H1 (cell line): ENCODE measurements at regions not wholly inside any gene's neighbourhood (a gene's known extent, or its start where the extent isn't known, plus 50 kb on each side); places are given as distances from the start of the nearest gene placed in this dataset.

ENCODE experiments used
- CTCF ChIA-PET: fragments of 300-600 bp; sonication (Branson Sonifier 250); formaldehyde crosslinking; loops from one replicate; lab custom pipeline; 2021; ENCODE audit not compliant: partially characterized antibody; lab: Charles Lee
- POLR2A ChIA-PET: fragments of 300-600 bp; sonication (Branson Sonifier 250); formaldehyde crosslinking; loops from one replicate; lab custom pipeline; 2021; ENCODE audit warnings: inconsistent platforms; ENCODE audit not compliant: partially characterized antibody; lab: Charles Lee
- DNase-seq, 2 experiments: peaks; one replicate each; pipeline versions ENCODE4 v3.0.0 to v3.0.0-alpha.2; 2010 to 2022; ENCODE audit warnings: low spot score in 2 of 2, low read depth in 1 of 2, mixed read lengths in 1 of 2
- FAIRE-seq: peaks from 2 replicates; lab custom pipeline; 2011; peaks lifted over from hg19 to GRCh38; lab: Jason Lieb, UNC
- H2AFZ ChIP-seq: 2 replicates; pipeline ENCODE4 v1.8.1; 2012; ENCODE audit warnings: low read length, inconsistent platforms
- H2AK5ac ChIP-seq: 2 replicates; pipeline ENCODE4 v1.6.1; 2013; ENCODE audit warnings: low read depth, low read length
- H2BK120ac ChIP-seq: replicated peaks from 2 replicates; pipeline ENCODE3; 2013; ENCODE audit warnings: low read depth, low read length, inconsistent platforms
- H2BK12ac ChIP-seq: 2 replicates; pipeline ENCODE4 v1.6.1; 2013; ENCODE audit warnings: low read depth, low read length
- H2BK15ac ChIP-seq: 2 replicates; pipeline ENCODE4 v1.6.1; 2013; ENCODE audit warnings: low read length
- H2BK20ac ChIP-seq: 2 replicates; pipeline ENCODE4 v1.6.1; 2013; ENCODE audit warnings: low read length
- H2BK5ac ChIP-seq: 2 replicates; pipeline ENCODE4 v1.6.1; 2013; ENCODE audit warnings: low read depth, low read length
- H3K14ac ChIP-seq: 2 replicates; pipeline ENCODE4 v1.6.1; 2013; ENCODE audit warnings: inconsistent platforms; ENCODE audit not compliant: insufficient read length
- H3K18ac ChIP-seq: 2 replicates; pipeline ENCODE4 v1.6.1; 2013; ENCODE audit warnings: low read length; ENCODE audit errors: extremely low read depth
- H3K23ac ChIP-seq: 2 replicates; pipeline ENCODE4 v1.6.1; 2013; ENCODE audit warnings: inconsistent platforms; ENCODE audit not compliant: insufficient read length
- H3K23me2 ChIP-seq: 2 replicates; pipeline ENCODE4 v1.6.1; 2013; ENCODE audit warnings: low read depth, low read length
- H3K27ac ChIP-seq: 2 replicates; pipeline ENCODE4 v1.6.1; 2011; ENCODE audit warnings: low read depth, low read length, inconsistent platforms
- H3K27me3 ChIP-seq, 4 experiments: replicated peaks in 1 of 4; 1 replicate in 1 of 4; 2 replicates in 3 of 4; pipeline versions ENCODE4 v1.6.1 to v1.8.1; 2011 to 2013; ENCODE audit warnings: low read length in 3 of 4, mild to moderate bottlenecking in 3 of 4, inconsistent platforms in 2 of 4, mixed read lengths in 2 of 4, moderate library complexity in 1 of 4; ENCODE audit not compliant: control insufficient read depth in 3 of 4, insufficient read depth in 3 of 4; ENCODE audit errors: extremely low read depth in 1 of 4
- H3K36me3 ChIP-seq, 4 experiments: 2 replicates each; pipeline versions ENCODE4 v1.6.1 to v1.8.1; 2011 to 2013; ENCODE audit warnings: mild to moderate bottlenecking in 4 of 4, low read length in 3 of 4, moderate library complexity in 2 of 4, control low read depth in 1 of 4, inconsistent platforms in 1 of 4; ENCODE audit not compliant: insufficient read depth in 4 of 4, control insufficient read depth in 2 of 4
- H3K4ac ChIP-seq: replicated peaks from 2 replicates; pipeline ENCODE3; 2013; ENCODE audit warnings: low read length, low read depth, mixed read lengths, inconsistent platforms; ENCODE audit not compliant: insufficient read length
- H3K4me1 ChIP-seq, 4 experiments: replicated peaks in 1 of 4; 1 replicate in 1 of 4; 2 replicates in 3 of 4; pipeline versions ENCODE4 v1.6.1 to v1.8.1; 2011 to 2013; ENCODE audit warnings: low read length in 3 of 4, inconsistent platforms in 2 of 4, mixed read lengths in 1 of 4; ENCODE audit not compliant: insufficient read depth in 4 of 4, control insufficient read depth in 3 of 4
- H3K4me2 ChIP-seq, 2 experiments: 2 replicates each; pipeline versions ENCODE4 v1.6.1 to v1.8.1; 2011 to 2013; ENCODE audit warnings: low read depth in 2 of 2, low read length in 2 of 2, control low read depth in 1 of 2, inconsistent platforms in 1 of 2, mild to moderate bottlenecking in 1 of 2; ENCODE audit not compliant: insufficient read depth in 1 of 2
- H3K4me3 ChIP-seq, 4 experiments: fragments of 200-600, 300-600 bp in 1 of 4; sonication (generic), shearing (Covaris generic), sonication (Bioruptor Twin) in 1 of 4; 2 replicates each; pipeline versions ENCODE4 v1.5.1 to v1.8.1; 2011 to 2016; ENCODE audit warnings: low read length in 4 of 4, low read depth in 3 of 4, control low read depth in 2 of 4, inconsistent platforms in 2 of 4, mild to moderate bottlenecking in 2 of 4, mixed read lengths in 1 of 4, moderate library complexity in 1 of 4; ENCODE audit not compliant: insufficient read depth in 2 of 4; ENCODE audit errors: extremely low read depth in 1 of 4
- H3K56ac ChIP-seq: replicated peaks from 2 replicates; pipeline ENCODE3; 2013; ENCODE audit warnings: low read depth, mild to moderate bottlenecking, mixed read lengths, low read length, inconsistent platforms; ENCODE audit not compliant: insufficient read length
- H3K79me1 ChIP-seq: 2 replicates; pipeline ENCODE4 v1.6.1; 2013; ENCODE audit warnings: low read depth, low read length, control low read depth
- H3K79me2 ChIP-seq, 2 experiments: 2 replicates each; pipeline versions ENCODE4 v1.6.1 to v1.8.1; 2012 to 2013; ENCODE audit warnings: low read length in 2 of 2, mild to moderate bottlenecking in 2 of 2, inconsistent platforms in 1 of 2; ENCODE audit not compliant: insufficient read depth in 2 of 2, control insufficient read depth in 1 of 2
- H3K9ac ChIP-seq, 4 experiments: replicated peaks in 1 of 4; 1 replicate in 1 of 4; 2 replicates in 3 of 4; pipeline versions ENCODE4 v1.6.1 to v1.8.1; 2011 to 2013; ENCODE audit warnings: low read depth in 3 of 4, low read length in 3 of 4, control low read depth in 2 of 4, mild to moderate bottlenecking in 2 of 4, moderate library complexity in 2 of 4, inconsistent platforms in 1 of 4; ENCODE audit errors: extremely low read depth in 1 of 4
- H3K9me3 ChIP-seq, 2 experiments: 2 replicates each; pipeline versions ENCODE4 v1.6.1 to v1.8.1; 2012 to 2013; ENCODE audit warnings: mild to moderate bottlenecking in 2 of 2, moderate library complexity in 2 of 2, control low read depth in 1 of 2, inconsistent platforms in 1 of 2, low read depth in 1 of 2, low read length in 1 of 2, mixed read lengths in 1 of 2; ENCODE audit not compliant: insufficient read depth in 2 of 2
- H4K20me1 ChIP-seq, 2 experiments: replicated peaks in 1 of 2; 2 replicates each; pipeline versions ENCODE3 to v1.8.1; 2011 to 2013; ENCODE audit warnings: inconsistent platforms in 2 of 2, low read length in 2 of 2, mild to moderate bottlenecking in 1 of 2; ENCODE audit not compliant: insufficient read depth in 2 of 2, control insufficient read depth in 1 of 2
- H4K5ac ChIP-seq: 2 replicates; pipeline ENCODE4 v1.6.1; 2013; ENCODE audit warnings: low read length, low read depth, mixed read lengths, inconsistent platforms; ENCODE audit not compliant: insufficient read length
- H4K8ac ChIP-seq: 2 replicates; pipeline ENCODE4 v1.8.0; 2013; ENCODE audit warnings: mild to moderate bottlenecking, moderate library complexity, low read length, inconsistent platforms; ENCODE audit not compliant: insufficient read depth; ENCODE audit errors: extremely low read depth
- H4K91ac ChIP-seq: replicated peaks from 2 replicates; pipeline ENCODE3; 2013; ENCODE audit warnings: low read length, mixed read lengths, inconsistent platforms; ENCODE audit not compliant: insufficient read length
- BCL11A ChIP-seq, 2 experiments: IDR thresholded peaks; one replicate each; pipeline ENCODE4 v1.6.1; 2011; ENCODE audit warnings: low read depth in 2 of 2, low read length in 2 of 2, mild to moderate bottlenecking in 2 of 2
- CBX8 ChIP-seq: fragments of 300-800, 300-1000 bp; sonication (generic); IDR thresholded peaks from 2 replicates; pipeline ENCODE4 v1.7.1; 2016; ENCODE audit warnings: low read depth, low read length, borderline replicate concordance
- KDM1A ChIP-seq: fragments of 200-600, 300-600 bp; sonication (generic); IDR thresholded peaks from 2 replicates; pipeline ENCODE4 v1.7.1; 2016; ENCODE audit warnings: mild to moderate bottlenecking, low read length, borderline replicate concordance
- POU5F1 ChIP-seq: IDR thresholded peaks from 2 replicates; pipeline ENCODE4 v1.6.1; 2011; ENCODE audit warnings: low read depth, mild to moderate bottlenecking, low read length, moderate library complexity
- SIN3A ChIP-seq, 2 experiments: IDR thresholded peaks in 1 of 2; conservative IDR thresholded peaks in 1 of 2; 2 replicates each; pipeline ENCODE4 v1.6.1; 2011 to 2012; ENCODE audit warnings: low read length in 2 of 2, improper control_type of control experiment in 1 of 2, low read depth in 1 of 2, mild to moderate bottlenecking in 1 of 2
- SIRT6 ChIP-seq: IDR thresholded peaks from one replicate; pipeline ENCODE4 v1.7.1; 2012; ENCODE audit warnings: low read length, inconsistent platforms
- SP2 ChIP-seq: IDR thresholded peaks from 2 replicates; pipeline ENCODE4 v1.6.1; 2012; ENCODE audit warnings: mild to moderate bottlenecking, low read length, inconsistent platforms
- TAF1 ChIP-seq: IDR thresholded peaks from 2 replicates; pipeline ENCODE4 v1.6.1; 2011; ENCODE audit warnings: mild to moderate bottlenecking, low read depth, low read length
- TAF7 ChIP-seq: optimal IDR thresholded peaks from 2 replicates; pipeline ENCODE3; 2011; ENCODE audit warnings: low read depth, mild to moderate bottlenecking, inconsistent platforms, low read length, moderate library complexity, borderline replicate concordance
- TEAD4 ChIP-seq: IDR thresholded peaks from 2 replicates; pipeline ENCODE4 v1.6.1; 2012; ENCODE audit warnings: low read depth, low read length, inconsistent platforms, mixed read lengths
- YY1 ChIP-seq: IDR thresholded peaks from 2 replicates; pipeline ENCODE4 v1.6.1; 2011; ENCODE audit warnings: low read depth, mild to moderate bottlenecking, low read length
- WGBS, 2 experiments: shearing (Covaris generic) in 1 of 2; methylation state at CpG; one replicate each; pipeline versions ENCODE4 v1.1.6 to v1.1.7; 2013 to 2015; ENCODE audit warnings: low lambda C conversion rate in 2 of 2, mixed read lengths in 2 of 2, inconsistent platforms in 1 of 2, low coverage in 1 of 2, missing lambda C conversion rate in 1 of 2; ENCODE audit not compliant: insufficient replicate concordance in 2 of 2, insufficient coverage in 1 of 2, insufficient read length in 1 of 2; ENCODE audit errors: extremely low coverage in 1 of 2, missing lambda C conversion rate in 1 of 2; 5-methylcytosine and 5-hydroxymethylcytosine counted together

DNA sequence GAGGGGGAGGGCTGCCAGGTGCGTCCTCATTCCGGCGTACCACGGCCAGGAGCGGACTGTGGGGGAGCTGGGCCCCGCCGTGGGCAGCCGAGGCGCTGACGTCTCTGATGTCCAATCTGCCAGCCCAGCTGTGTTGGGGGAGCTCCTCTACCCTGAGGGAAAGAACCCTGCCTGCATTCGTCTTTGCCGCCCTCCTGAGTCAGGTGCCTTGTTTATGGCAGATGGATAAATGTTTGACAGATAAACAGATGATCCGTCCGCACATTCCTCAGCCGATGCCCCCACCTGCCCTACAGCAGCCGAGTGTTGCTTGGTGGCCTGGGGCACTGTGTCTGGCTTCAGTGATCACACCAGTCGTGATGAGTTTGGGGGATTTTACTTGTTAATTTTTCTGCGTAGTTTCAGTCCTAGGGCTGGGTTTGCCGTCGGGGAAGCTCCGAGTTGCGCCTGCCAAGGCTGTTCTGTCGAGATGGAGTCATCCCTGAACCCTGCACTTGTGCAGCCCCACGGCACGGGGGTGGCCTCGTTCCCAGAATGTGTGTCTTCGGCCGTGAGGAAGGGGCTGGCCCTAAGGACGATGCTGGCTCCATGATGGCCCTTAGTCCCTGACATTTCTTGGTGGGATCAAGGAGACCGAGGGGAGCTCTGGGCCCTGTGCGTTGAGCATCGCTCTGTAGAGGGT is 1083.9 kb downstream of the BRD1 start:
- no peak overlapping the region for H4K5ac ChIP-seq
- peak in 1 of 2 experiments; percentile 37 for DNase-seq
- H2AK5ac ChIP-seq, result no peak overlapping the region
- H3K56ac ChIP-seq, result no peak overlapping the region
- H3K36me3 ChIP-seq, result no peaks in the 10 kb centered on the region
- H3K23me2 ChIP-seq, result no peaks in the 10 kb centered on the region
- H3K4me1 ChIP-seq, result no peaks in the 10 kb centered on the region; a peak in 1 of 7 replicates
- no peak overlapping the region for H2BK120ac ChIP-seq
- H2AFZ ChIP-seq, result no peak overlapping the region
- H2BK5ac ChIP-seq, result no peak overlapping the region
- POLR2A ChIA-PET, result no interaction called here
- H4K91ac ChIP-seq, result no peak overlapping the region
- H3K4me2 ChIP-seq, result no peak overlapping the region
- peaks cover 2 to 4% of the 10 kb centered on the region in 2 experiments for H4K20me1 ChIP-seq
- H3K4me3 ChIP-seq, result no peak overlapping the region
- H2BK12ac ChIP-seq, result no peak overlapping the region
- no peak overlapping the region for H2BK15ac ChIP-seq
- no peak overlapping the region for H3K18ac ChIP-seq
- H3K27ac ChIP-seq, result no peak overlapping the region
- H3K14ac ChIP-seq, result no peak overlapping the region
- no peaks in the 10 kb centered on the region for H3K79me2 ChIP-seq
- H3K27me3 ChIP-seq, result no peaks in the 10 kb centered on the region
- no peak overlapping the region for H4K8ac ChIP-seq
- no peak overlapping the region for H3K23ac ChIP-seq
- no peak overlapping the region for H3K9ac ChIP-seq
- no peak for TF ChIP-seq POU5F1
- no peak for TF ChIP-seq SIN3A (conservative IDR thresholded peaks at IDR 0.05 in 1 of 2, IDR thresholded peaks at IDR 0.05 in 1 of 2; ENCODE audit: low read depth in 1 of 2, low read length in 2 of 2)
- TF ChIP-seq BCL11A (IDR thresholded peaks at IDR 0.05; ENCODE audit: low read depth in 2 of 2, low read length in 2 of 2), result no peak
- TF ChIP-seq KDM1A, result no peak
- no peak for TF ChIP-seq SIRT6
- no peak for TF ChIP-seq CBX8
- TF ChIP-seq YY1, result no peak
- TF ChIP-seq TAF1, result no peak
- no peak for TF ChIP-seq SP2
- no peak for TF ChIP-seq TAF7
- no peak for TF ChIP-seq TEAD4
- TF ChIP-seq, all 59 proteins: peak for 0
- no peak for FAIRE-seq
- Histone ChIP-seq H3K4ac (no peak overlapping the region), H3K79me1 (no peaks in the 10 kb centered on the region), H2BK20ac (no peak overlapping the region), H3K9me3 (no peaks in the 10 kb centered on the region)
- 88% methylated on average over 23 of the region's 32 CpGs; no CpG with 5 or more reads in 1 of the 2 experiments for WGBS, 2 experiments
- CTCF ChIA-PET, result interaction anchor here (0.7 kb wide), 1 partner anchor 707 kb away, joined by 3 read pairs; no protein-coding TSS in a partner anchor
